ENCODE measurements at regions not wholly inside any gene's neighbourhood (a gene's known extent, or its start where the extent isn't known, plus 50 kb on each side); places are given as distances from the start of the nearest gene placed in this dataset.

- TF ChIP-seq POLR2AphosphoS5 (IDR thresholded peaks at IDR 0.05; ENCODE audit: low read depth, low read length) (no peak), REST (IDR thresholded peaks at IDR 0.05; ENCODE audit: insufficient read depth in 1 of 2, low read depth in 2 of 2, low read length in 2 of 2) (no peak), SIN3A (IDR thresholded peaks at IDR 0.05; ENCODE audit: borderline replicate concordance, insufficient read depth, low read length) (no peak), FOXP2 (optimal IDR thresholded peaks at IDR 0.05; ENCODE audit: borderline replicate concordance, extremely low read depth, extremely low read length, insufficient read depth) (no peak), TAF1 (IDR thresholded peaks at IDR 0.05; ENCODE audit: borderline replicate concordance, insufficient read depth, low read length) (no peak)
Measured at GRCh38 chr6:4439159-4439558, 303.8 kb upstream of the ECI2 start.

- TF ChIP-seq FOXP2 (optimal IDR thresholded peaks at IDR 0.05; ENCODE audit: borderline replicate concordance, extremely low read depth, extremely low read length, insufficient read depth), result no peak
- TF ChIP-seq REST (IDR thresholded peaks at IDR 0.05; ENCODE audit: insufficient read depth in 1 of 2, low read depth in 2 of 2, low read length in 2 of 2), result no peak
Measured at GRCh38 chr6:4437342-4437741, 302.0 kb upstream of the ECI2 start.

- TF ChIP-seq TAF1 (IDR thresholded peaks at IDR 0.05; ENCODE audit: borderline replicate concordance, insufficient read depth, low read length) (no peak), POLR2AphosphoS5 (IDR thresholded peaks at IDR 0.05; ENCODE audit: low read depth, low read length) (no peak), SIN3A (IDR thresholded peaks at IDR 0.05; ENCODE audit: borderline replicate concordance, insufficient read depth, low read length) (no peak), FOXP2 (optimal IDR thresholded peaks at IDR 0.05; ENCODE audit: borderline replicate concordance, extremely low read depth, extremely low read length, insufficient read depth) (no peak), REST (IDR thresholded peaks at IDR 0.05; ENCODE audit: insufficient read depth in 1 of 2, low read depth in 2 of 2, low read length in 2 of 2) (no peak)
Measured at GRCh38 chr6:4435981-4436445, 300.6 kb upstream of the ECI2 start.

GRCh38 chr6:4434655-4435054 is 299.3 kb upstream of the ECI2 start:
- TF ChIP-seq FOXP2 (optimal IDR thresholded peaks at IDR 0.05; ENCODE audit: borderline replicate concordance, extremely low read depth, extremely low read length, insufficient read depth), result no peak

- no peak for TF ChIP-seq REST (IDR thresholded peaks at IDR 0.05; ENCODE audit: insufficient read depth in 1 of 2, low read depth in 2 of 2, low read length in 2 of 2)
- TF ChIP-seq SIN3A (IDR thresholded peaks at IDR 0.05; ENCODE audit: borderline replicate concordance, insufficient read depth, low read length), result no peak
- no peak for TF ChIP-seq POLR2AphosphoS5 (IDR thresholded peaks at IDR 0.05; ENCODE audit: low read depth, low read length)
- no peak for TF ChIP-seq TAF1 (IDR thresholded peaks at IDR 0.05; ENCODE audit: borderline replicate concordance, insufficient read depth, low read length)
Measured at GRCh38 chr6:4433199-4433598, 297.8 kb upstream of the ECI2 start.

All from PFSK-1 (cell line).